ENCODE measurements at regions not wholly inside any gene's neighbourhood (a gene's known extent, or its start where the extent isn't known, plus 50 kb on each side); places are given as distances from the start of the nearest gene placed in this dataset.

DNA sequence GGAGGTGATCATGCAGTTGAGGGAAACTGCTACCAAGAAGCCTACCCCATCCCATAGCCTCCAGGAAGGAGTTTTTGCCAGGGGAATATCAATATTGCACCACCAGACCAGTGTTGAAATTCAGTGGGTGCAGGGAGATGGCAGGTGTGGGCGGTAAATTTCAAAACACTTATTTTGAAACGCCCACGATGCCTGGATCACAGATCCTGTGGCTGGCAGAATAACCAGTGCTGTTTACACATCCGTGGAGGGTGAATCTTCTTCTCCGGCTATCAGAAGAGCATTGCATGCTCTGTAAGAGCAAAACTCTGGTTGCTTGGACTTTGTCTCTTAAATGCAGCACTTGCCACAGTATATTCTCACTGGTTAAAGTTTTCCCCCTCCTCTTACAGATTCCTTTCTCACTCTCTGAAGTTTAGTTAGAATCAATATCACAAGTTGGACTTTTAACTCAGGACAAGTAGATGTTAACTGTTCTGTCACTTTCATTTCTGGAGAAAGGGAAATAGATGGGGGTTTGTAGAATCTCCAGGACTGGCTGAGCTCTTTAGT, 70.5 kb upstream of the ZCCHC2 start:
- TF ChIP-seq, protein P1, sequence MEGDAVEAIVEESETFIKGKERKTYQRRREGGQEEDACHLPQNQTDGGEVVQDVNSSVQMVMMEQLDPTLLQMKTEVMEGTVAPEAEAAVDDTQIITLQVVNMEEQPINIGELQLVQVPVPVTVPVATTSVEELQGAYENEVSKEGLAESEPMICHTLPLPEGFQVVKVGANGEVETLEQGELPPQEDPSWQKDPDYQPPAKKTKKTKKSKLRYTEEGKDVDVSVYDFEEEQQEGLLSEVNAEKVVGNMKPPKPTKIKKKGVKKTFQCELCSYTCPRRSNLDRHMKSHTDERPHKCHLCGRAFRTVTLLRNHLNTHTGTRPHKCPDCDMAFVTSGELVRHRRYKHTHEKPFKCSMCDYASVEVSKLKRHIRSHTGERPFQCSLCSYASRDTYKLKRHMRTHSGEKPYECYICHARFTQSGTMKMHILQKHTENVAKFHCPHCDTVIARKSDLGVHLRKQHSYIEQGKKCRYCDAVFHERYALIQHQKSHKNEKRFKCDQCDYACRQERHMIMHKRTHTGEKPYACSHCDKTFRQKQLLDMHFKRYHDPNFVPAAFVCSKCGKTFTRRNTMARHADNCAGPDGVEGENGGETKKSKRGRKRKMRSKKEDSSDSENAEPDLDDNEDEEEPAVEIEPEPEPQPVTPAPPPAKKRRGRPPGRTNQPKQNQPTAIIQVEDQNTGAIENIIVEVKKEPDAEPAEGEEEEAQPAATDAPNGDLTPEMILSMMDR (IDR thresholded peaks at IDR 0.05), result no peak
- TF ChIP-seq POLR2A (IDR thresholded peaks at IDR 0.05), result no peak
